SK-N-SH (cell line): ENCODE measurements at regions not wholly inside any gene's neighbourhood (a gene's known extent, or its start where the extent isn't known, plus 50 kb on each side); places are given as distances from the start of the nearest gene placed in this dataset.

Source experiments
- CTCF ChIA-PET: fragments of 300-600, 350-600 bp; formaldehyde crosslinking; extraction: SDS; loops from one replicate; lab custom pipeline; 2021; lab: Yijun Ruan, JAX
- POLR2A ChIA-PET: fragments of 350-600 bp; sonication (Branson Sonifier 250); formaldehyde crosslinking; extraction: SDS; loops from one replicate; lab custom pipeline; 2020; ENCODE audit warnings: antibody characterized with exemption, inconsistent platforms; lab: Yijun Ruan, JAX
- DNase-seq: peaks from one replicate; pipeline ENCODE4 v3.0.0; 2012
- H2AFZ ChIP-seq: fragments of 200-600 bp; sonication (generic); 2 replicates; pipeline ENCODE4 v1.8.1; 2016; ENCODE audit warnings: antibody characterized with exemption, mild to moderate bottlenecking, low read depth
- H3F3A ChIP-seq: fragments of 200-600 bp; sonication (generic); replicated peaks from 2 replicates; pipeline ENCODE3; 2016; ENCODE audit warnings: antibody characterized with exemption, mild to moderate bottlenecking; ENCODE audit not compliant: insufficient read depth
- H3K27ac ChIP-seq, 2 experiments: fragments of 200-500 bp in 1 of 2; fragments of 200-600 bp in 1 of 2; sonication (Bioruptor generic) in 1 of 2; sonication (generic), shearing (Covaris generic) in 1 of 2; 2 replicates each; pipeline versions ENCODE4 v1.5.1 to v1.6.1; 2014 to 2016; ENCODE audit warnings: low read depth in 2 of 2, inconsistent platforms in 1 of 2, low read length in 1 of 2, mild to moderate bottlenecking in 1 of 2, mixed read lengths in 1 of 2
- H3K27me3 ChIP-seq: fragments of 200-600 bp; sonication (generic), shearing (Covaris generic); 2 replicates; pipeline ENCODE4 v1.6.1; 2016; ENCODE audit warnings: mixed run types; ENCODE audit not compliant: insufficient read depth
- H3K36me3 ChIP-seq, 2 experiments: fragments of 200-500 bp in 1 of 2; fragments of 200-600 bp in 1 of 2; sonication (Bioruptor generic) in 1 of 2; sonication (generic) in 1 of 2; replicated peaks in 1 of 2; 2 replicates each; pipeline versions ENCODE3 to v1.5.1; 2014 to 2016; ENCODE audit warnings: low read length in 1 of 2, mild to moderate bottlenecking in 1 of 2; ENCODE audit not compliant: insufficient read depth in 2 of 2, control insufficient read depth in 1 of 2
- H3K4me1 ChIP-seq, 2 experiments: fragments of 200-500 bp in 1 of 2; fragments of 200-600 bp in 1 of 2; sonication (Bioruptor generic) in 1 of 2; sonication (generic), shearing (Covaris generic) in 1 of 2; 2 replicates each; pipeline versions ENCODE4 v1.5.1 to v1.6.1; 2014 to 2016; ENCODE audit warnings: low read depth in 1 of 2, low read length in 1 of 2, mixed run types in 1 of 2; ENCODE audit not compliant: insufficient read depth in 2 of 2, control insufficient read depth in 1 of 2
- H3K4me2 ChIP-seq: fragments of 200-600 bp; sonication (generic), shearing (Covaris generic); 2 replicates; pipeline ENCODE4 v1.6.1; 2017; ENCODE audit warnings: mixed run types
- H3K4me3 ChIP-seq, 2 experiments: fragments of 200-500 bp in 1 of 2; fragments of 200-600 bp in 1 of 2; sonication (Bioruptor generic) in 1 of 2; sonication (generic), shearing (Covaris generic) in 1 of 2; 2 replicates each; pipeline versions ENCODE4 v1.5.1 to v1.8.1; 2014 to 2016; ENCODE audit warnings: low read depth in 2 of 2, inconsistent platforms in 1 of 2, low read length in 1 of 2, mild to moderate bottlenecking in 1 of 2, mixed read lengths in 1 of 2, moderate library complexity in 1 of 2
- H3K79me2 ChIP-seq: fragments of 200-600 bp; sonication (generic); 2 replicates; pipeline ENCODE4 v1.8.1; 2017; ENCODE audit warnings: mild to moderate bottlenecking; ENCODE audit not compliant: insufficient read depth
- H3K9ac ChIP-seq: fragments of 200-600 bp; sonication (generic); 2 replicates; pipeline ENCODE4 v1.6.1; 2017; ENCODE audit warnings: mixed run types
- H3K9me2 ChIP-seq: fragments of 200-600 bp; sonication (generic); 2 replicates; pipeline ENCODE4 v1.6.1; 2017; ENCODE audit warnings: mixed run types
- H3K9me3 ChIP-seq: fragments of 200-600 bp; sonication (generic); 2 replicates; pipeline ENCODE4 v1.6.1; 2017; ENCODE audit warnings: mixed run types, mild to moderate bottlenecking, moderate library complexity
- H4K20me1 ChIP-seq: fragments of 200-600 bp; sonication (generic); 2 replicates; pipeline ENCODE4 v1.6.1; 2017; ENCODE audit warnings: mild to moderate bottlenecking, mixed run types; ENCODE audit not compliant: insufficient read depth
- CTCF ChIP-seq: fragments of 200-600 bp; sonication (generic); IDR thresholded peaks from 2 replicates; pipeline ENCODE4 v1.6.1; 2017; ENCODE audit warnings: antibody characterized with exemption, mild to moderate bottlenecking, moderate library complexity
- ELF1 ChIP-seq: IDR thresholded peaks from 2 replicates; pipeline ENCODE4 v1.4.0; 2012
- EZH2phosphoT487 ChIP-seq: fragments of 200-600 bp; sonication (generic); IDR thresholded peaks from 2 replicates; pipeline ENCODE4 v1.6.1; 2017; ENCODE audit warnings: low read depth, mixed run types, mild to moderate bottlenecking, antibody characterized with exemption, moderate library complexity, borderline replicate concordance
- FOSL2 ChIP-seq: IDR thresholded peaks from 2 replicates; pipeline ENCODE4 v1.4.0; 2012; ENCODE audit warnings: low read depth, mild to moderate bottlenecking, moderate library complexity, borderline replicate concordance
- FOXJ3 ChIP-seq: sonication (generic); formaldehyde crosslinking; IDR thresholded peaks from 2 replicates; pipeline ENCODE4 v1.5.1; 2020; ENCODE audit warnings: mild to moderate bottlenecking, missing genetic modification reagents
- GATA2 ChIP-seq: sonication (generic); formaldehyde crosslinking; IDR thresholded peaks from 2 replicates; pipeline ENCODE4 v1.5.0; 2020; ENCODE audit warnings: mild to moderate bottlenecking, missing genetic modification reagents
- JUND ChIP-seq: IDR thresholded peaks from 2 replicates; pipeline ENCODE4 v1.4.0; 2012
- MXI1 ChIP-seq: IDR thresholded peaks from 2 replicates; pipeline ENCODE4 v1.6.1; 2012; ENCODE audit warnings: mild to moderate bottlenecking, low read depth, low read length, improper control_type of control experiment
- NFIC ChIP-seq: IDR thresholded peaks from 2 replicates; pipeline ENCODE4 v1.4.0; 2012; ENCODE audit warnings: borderline replicate concordance
- NRF1 ChIP-seq: IDR thresholded peaks from 2 replicates; pipeline ENCODE4 v1.6.1; 2012; ENCODE audit warnings: low read depth, mild to moderate bottlenecking, low read length
- PBX3 ChIP-seq: IDR thresholded peaks from 2 replicates; pipeline ENCODE4; 2012
- POLR2AphosphoS5 ChIP-seq: IDR thresholded peaks from 2 replicates; pipeline ENCODE4 v1.6.1; 2012; ENCODE audit warnings: low read depth, low read length
- REST ChIP-seq: IDR thresholded peaks from 2 replicates; pipeline ENCODE4 v1.6.1; 2012; ENCODE audit warnings: mild to moderate bottlenecking, low read depth, low read length, moderate library complexity
- RFX5 ChIP-seq: IDR thresholded peaks from 2 replicates; pipeline ENCODE4 v1.6.1; 2012; ENCODE audit warnings: mild to moderate bottlenecking, improper control_type of control experiment, low read length
- SMC3 ChIP-seq: IDR thresholded peaks from 2 replicates; pipeline ENCODE4 v1.6.1; 2012; ENCODE audit warnings: low read depth, low read length, improper control_type of control experiment
- TAF1 ChIP-seq: IDR thresholded peaks from 2 replicates; pipeline ENCODE4 v1.6.1; 2012; ENCODE audit warnings: low read depth, mild to moderate bottlenecking, low read length, moderate library complexity, borderline replicate concordance
- TEAD4 ChIP-seq: IDR thresholded peaks from 2 replicates; pipeline ENCODE4 v1.4.0; 2012; ENCODE audit warnings: mild to moderate bottlenecking, borderline replicate concordance; ENCODE audit not compliant: insufficient read depth
- USF2 ChIP-seq: fragments of 150-350 bp; IDR thresholded peaks from 2 replicates; pipeline ENCODE4 v1.6.1; 2017; ENCODE audit warnings: antibody characterized with exemption, low read length, low read depth, borderline replicate concordance
- YY1 ChIP-seq: IDR thresholded peaks from 2 replicates; pipeline ENCODE4 v1.4.0; 2012; ENCODE audit warnings: low read depth, mild to moderate bottlenecking
- ZBTB33 ChIP-seq: IDR thresholded peaks from 2 replicates; pipeline ENCODE4 v1.4.0; 2012; ENCODE audit warnings: low read depth, borderline replicate concordance
- WGBS: methylation state at CpG from one replicate; pipeline ENCODE4 v1.1.6; 2017; ENCODE audit warnings: low lambda C conversion rate; 5-methylcytosine and 5-hydroxymethylcytosine counted together

- H3K36me3 ChIP-seq: no peaks in the 10 kb centered on the region
- DNase-seq: no peak
- no peak overlapping the region for H2AFZ ChIP-seq
- H3K79me2 ChIP-seq: no peaks in the 10 kb centered on the region
- 25% methylated on average over 4 of the region's 4 CpGs for WGBS
- no peaks in the 10 kb centered on the region for H3K27me3 ChIP-seq
- POLR2A ChIA-PET: interaction anchor here (1.0 kb wide), 1 partner anchor 9 kb away, joined by 3 read pairs; no protein-coding TSS in a partner anchor
- H3K9ac ChIP-seq: no peak overlapping the region
- CTCF ChIA-PET: interaction anchor here (0.8 kb wide), 1 partner anchor 90 kb away, joined by 3 read pairs; no protein-coding TSS in a partner anchor
- peaks cover 0 to 4% of the 10 kb centered on the region in 2 experiments; a peak in 1 of 4 replicates for H3K4me1 ChIP-seq
- H4K20me1 ChIP-seq: no peaks in the 10 kb centered on the region
- H3K9me2 ChIP-seq: no peaks in the 10 kb centered on the region
- no peaks in the 10 kb centered on the region for H3K9me3 ChIP-seq
- H3K27ac ChIP-seq: no peak overlapping the region
- H3K4me2 ChIP-seq: no peak overlapping the region
- H3F3A ChIP-seq: no peaks in the 10 kb centered on the region
- H3K4me3 ChIP-seq: no peak overlapping the region
- no peak for TF ChIP-seq JUND
- no peak for TF ChIP-seq POLR2AphosphoS5
- TF ChIP-seq YY1: no peak
- TF ChIP-seq TAF1: no peak
- TF ChIP-seq SMC3: no peak
- no peak for TF ChIP-seq EZH2phosphoT487
- TF ChIP-seq TEAD4: no peak
- TF ChIP-seq NFIC: no peak
- no peak for TF ChIP-seq CTCF
- TF ChIP-seq NRF1: no peak
- no peak for TF ChIP-seq USF2
- no peak for TF ChIP-seq ZBTB33
- no peak for TF ChIP-seq FOXJ3 (CRISPR knock-in tag)
These were observed 71.8 kb upstream of the B3GAT1 start for GRCh38 chr11:134483857-134484256.

- CTCF ChIA-PET: interaction anchor here (0.8 kb wide), 1 partner anchor 89 kb away, joined by 3 read pairs; no protein-coding TSS in a partner anchor
- no peak overlapping the region for H3K4me2 ChIP-seq
- H3K9me3 ChIP-seq: no peaks in the 10 kb centered on the region
- no peaks in the 10 kb centered on the region for H3K27me3 ChIP-seq
- no peak for DNase-seq
- no peaks in the 10 kb centered on the region for H4K20me1 ChIP-seq
- 52% methylated on average over 12 of the region's 14 CpGs for WGBS
- no peaks in the 10 kb centered on the region for H3K36me3 ChIP-seq
- H3K4me1 ChIP-seq: peaks cover 0 to 6% of the 10 kb centered on the region in 2 experiments; a peak in 1 of 4 replicates
- no peak overlapping the region for H3K4me3 ChIP-seq
- POLR2A ChIA-PET: no interaction called here
- no peaks in the 10 kb centered on the region for H3K9me2 ChIP-seq
- H3K27ac ChIP-seq: no peak overlapping the region
- H2AFZ ChIP-seq: no peak overlapping the region
- no peak overlapping the region for H3K9ac ChIP-seq
- no peaks in the 10 kb centered on the region for H3F3A ChIP-seq
- no peaks in the 10 kb centered on the region for H3K79me2 ChIP-seq
- no peak for TF ChIP-seq MXI1
- no peak for TF ChIP-seq PBX3
- TF ChIP-seq REST: no peak
- no peak for TF ChIP-seq GATA2
- TF ChIP-seq RFX5: no peak
- no peak for TF ChIP-seq FOSL2
- no peak for TF ChIP-seq NFIC
- no peak for TF ChIP-seq ELF1
These were observed 71.2 kb upstream of the B3GAT1 start for GRCh38 chr11:134483291-134483690.
